CD1c-positive myeloid dendritic cell (primary cell): ENCODE measurements at regions not wholly inside any gene's neighbourhood (a gene's known extent, or its start where the extent isn't known, plus 50 kb on each side); places are given as distances from the start of the nearest gene placed in this dataset.

ENCODE experiments used
- DNase-seq: peaks from one replicate; pipeline ENCODE4 v3.0.0-alpha.2; 2016; ENCODE audit errors: extremely low spot score

DNA sequence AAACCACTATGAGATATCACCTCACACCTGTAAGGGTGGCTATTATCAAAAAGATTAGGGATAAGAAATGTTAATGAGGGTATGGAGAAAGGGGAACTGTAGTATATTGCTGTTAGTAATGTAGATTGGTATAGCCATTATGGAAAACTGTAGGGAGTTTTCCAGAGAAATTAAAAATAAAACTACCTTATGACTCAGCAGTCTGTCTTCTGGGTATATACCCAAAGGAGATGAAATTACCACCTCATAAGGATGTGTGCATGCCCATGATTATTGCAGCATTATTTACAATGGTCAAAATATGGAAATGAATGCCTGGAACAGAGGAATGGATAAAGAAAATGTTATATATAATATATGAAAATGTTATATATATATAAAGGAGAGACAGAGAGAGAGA, 303.8 kb downstream of the METTL15 start:
- no peak for DNase-seq

GRCh38 chr11:28401446-28401845, 293.3 kb downstream of the METTL15 start:
- no peak for DNase-seq

- DNase-seq, result no peak
These were observed 292.3 kb downstream of the METTL15 start for GRCh38 chr11:28400331-28401100.

GRCh38 chr11:28393348-28393747, 285.2 kb downstream of the METTL15 start:
- DNase-seq, result no peak

DNA sequence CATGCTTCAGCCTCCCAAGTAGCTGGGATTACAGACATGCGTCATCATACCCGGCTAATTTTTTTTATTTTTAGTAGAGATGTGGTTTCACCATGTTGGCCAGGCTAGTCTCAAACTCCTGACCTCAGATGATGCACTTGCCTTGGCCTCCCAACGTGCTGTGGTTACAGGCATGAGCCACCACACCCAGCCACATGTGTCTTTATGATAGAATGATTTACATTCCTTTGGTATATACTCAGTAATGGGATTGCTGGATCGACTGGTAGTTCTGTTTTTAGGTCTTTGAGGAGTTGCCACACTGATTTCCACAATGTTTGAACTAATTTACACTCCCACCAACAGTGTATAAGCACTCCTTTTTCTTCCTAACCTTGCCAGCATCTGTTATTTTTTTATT, 276.2 kb downstream of the METTL15 start:
- no peak for DNase-seq

DNA sequence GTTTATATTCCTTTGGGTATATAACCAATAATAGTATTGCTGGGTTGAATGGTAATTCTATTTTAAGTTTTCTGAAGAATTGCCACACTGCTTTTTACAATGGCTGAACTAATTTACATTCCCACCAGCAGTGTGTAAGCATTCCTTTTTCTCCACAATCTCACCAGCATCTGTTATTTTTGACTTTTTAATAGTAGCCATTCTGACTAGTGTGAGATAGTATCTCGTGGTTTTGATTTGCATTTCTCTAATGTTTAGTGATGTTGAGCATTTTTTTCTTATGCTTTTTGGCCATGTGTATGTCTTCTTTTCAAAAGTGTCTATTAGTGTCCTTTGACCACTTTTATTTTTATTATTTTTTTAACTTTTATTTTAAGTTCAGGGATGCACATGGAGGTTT, 275.3 kb downstream of the METTL15 start:
- no peak for DNase-seq
